H1 (cell line): ENCODE measurements at regions not wholly inside any gene's neighbourhood (a gene's known extent, or its start where the extent isn't known, plus 50 kb on each side); places are given as distances from the start of the nearest gene placed in this dataset.

ENCODE experiments used
- CTCF ChIA-PET: fragments of 300-600 bp; sonication (Branson Sonifier 250); formaldehyde crosslinking; loops from one replicate; lab custom pipeline; 2021; ENCODE audit not compliant: partially characterized antibody; lab: Charles Lee
- POLR2A ChIA-PET: fragments of 300-600 bp; sonication (Branson Sonifier 250); formaldehyde crosslinking; loops from one replicate; lab custom pipeline; 2021; ENCODE audit warnings: inconsistent platforms; ENCODE audit not compliant: partially characterized antibody; lab: Charles Lee
- DNase-seq, 2 experiments: peaks; one replicate each; pipeline versions ENCODE4 v3.0.0 to v3.0.0-alpha.2; 2010 to 2022; ENCODE audit warnings: low spot score in 2 of 2, low read depth in 1 of 2, mixed read lengths in 1 of 2
- FAIRE-seq: peaks from 2 replicates; lab custom pipeline; 2011; peaks lifted over from hg19 to GRCh38; lab: Jason Lieb, UNC
- H2AFZ ChIP-seq: 2 replicates; pipeline ENCODE4 v1.8.1; 2012; ENCODE audit warnings: low read length, inconsistent platforms
- H2AK5ac ChIP-seq: 2 replicates; pipeline ENCODE4 v1.6.1; 2013; ENCODE audit warnings: low read depth, low read length
- H2BK120ac ChIP-seq: replicated peaks from 2 replicates; pipeline ENCODE3; 2013; ENCODE audit warnings: low read depth, low read length, inconsistent platforms
- H2BK12ac ChIP-seq: 2 replicates; pipeline ENCODE4 v1.6.1; 2013; ENCODE audit warnings: low read depth, low read length
- H2BK15ac ChIP-seq: 2 replicates; pipeline ENCODE4 v1.6.1; 2013; ENCODE audit warnings: low read length
- H2BK20ac ChIP-seq: 2 replicates; pipeline ENCODE4 v1.6.1; 2013; ENCODE audit warnings: low read length
- H2BK5ac ChIP-seq: 2 replicates; pipeline ENCODE4 v1.6.1; 2013; ENCODE audit warnings: low read depth, low read length
- H3K14ac ChIP-seq: 2 replicates; pipeline ENCODE4 v1.6.1; 2013; ENCODE audit warnings: inconsistent platforms; ENCODE audit not compliant: insufficient read length
- H3K18ac ChIP-seq: 2 replicates; pipeline ENCODE4 v1.6.1; 2013; ENCODE audit warnings: low read length; ENCODE audit errors: extremely low read depth
- H3K23ac ChIP-seq: 2 replicates; pipeline ENCODE4 v1.6.1; 2013; ENCODE audit warnings: inconsistent platforms; ENCODE audit not compliant: insufficient read length
- H3K23me2 ChIP-seq: 2 replicates; pipeline ENCODE4 v1.6.1; 2013; ENCODE audit warnings: low read depth, low read length
- H3K27ac ChIP-seq: 2 replicates; pipeline ENCODE4 v1.6.1; 2011; ENCODE audit warnings: low read depth, low read length, inconsistent platforms
- H3K27me3 ChIP-seq, 4 experiments: replicated peaks in 1 of 4; 1 replicate in 1 of 4; 2 replicates in 3 of 4; pipeline versions ENCODE4 v1.6.1 to v1.8.1; 2011 to 2013; ENCODE audit warnings: low read length in 3 of 4, mild to moderate bottlenecking in 3 of 4, inconsistent platforms in 2 of 4, mixed read lengths in 2 of 4, moderate library complexity in 1 of 4; ENCODE audit not compliant: control insufficient read depth in 3 of 4, insufficient read depth in 3 of 4; ENCODE audit errors: extremely low read depth in 1 of 4
- H3K36me3 ChIP-seq, 4 experiments: 2 replicates each; pipeline versions ENCODE4 v1.6.1 to v1.8.1; 2011 to 2013; ENCODE audit warnings: mild to moderate bottlenecking in 4 of 4, low read length in 3 of 4, moderate library complexity in 2 of 4, control low read depth in 1 of 4, inconsistent platforms in 1 of 4; ENCODE audit not compliant: insufficient read depth in 4 of 4, control insufficient read depth in 2 of 4
- H3K4ac ChIP-seq: replicated peaks from 2 replicates; pipeline ENCODE3; 2013; ENCODE audit warnings: low read length, low read depth, mixed read lengths, inconsistent platforms; ENCODE audit not compliant: insufficient read length
- H3K4me1 ChIP-seq, 4 experiments: replicated peaks in 1 of 4; 1 replicate in 1 of 4; 2 replicates in 3 of 4; pipeline versions ENCODE4 v1.6.1 to v1.8.1; 2011 to 2013; ENCODE audit warnings: low read length in 3 of 4, inconsistent platforms in 2 of 4, mixed read lengths in 1 of 4; ENCODE audit not compliant: insufficient read depth in 4 of 4, control insufficient read depth in 3 of 4
- H3K4me2 ChIP-seq, 2 experiments: 2 replicates each; pipeline versions ENCODE4 v1.6.1 to v1.8.1; 2011 to 2013; ENCODE audit warnings: low read depth in 2 of 2, low read length in 2 of 2, control low read depth in 1 of 2, inconsistent platforms in 1 of 2, mild to moderate bottlenecking in 1 of 2; ENCODE audit not compliant: insufficient read depth in 1 of 2
- H3K4me3 ChIP-seq, 4 experiments: fragments of 200-600, 300-600 bp in 1 of 4; sonication (generic), shearing (Covaris generic), sonication (Bioruptor Twin) in 1 of 4; 2 replicates each; pipeline versions ENCODE4 v1.5.1 to v1.8.1; 2011 to 2016; ENCODE audit warnings: low read length in 4 of 4, low read depth in 3 of 4, control low read depth in 2 of 4, inconsistent platforms in 2 of 4, mild to moderate bottlenecking in 2 of 4, mixed read lengths in 1 of 4, moderate library complexity in 1 of 4; ENCODE audit not compliant: insufficient read depth in 2 of 4; ENCODE audit errors: extremely low read depth in 1 of 4
- H3K56ac ChIP-seq: replicated peaks from 2 replicates; pipeline ENCODE3; 2013; ENCODE audit warnings: low read depth, mild to moderate bottlenecking, mixed read lengths, low read length, inconsistent platforms; ENCODE audit not compliant: insufficient read length
- H3K79me1 ChIP-seq: 2 replicates; pipeline ENCODE4 v1.6.1; 2013; ENCODE audit warnings: low read depth, low read length, control low read depth
- H3K79me2 ChIP-seq, 2 experiments: 2 replicates each; pipeline versions ENCODE4 v1.6.1 to v1.8.1; 2012 to 2013; ENCODE audit warnings: low read length in 2 of 2, mild to moderate bottlenecking in 2 of 2, inconsistent platforms in 1 of 2; ENCODE audit not compliant: insufficient read depth in 2 of 2, control insufficient read depth in 1 of 2
- H3K9ac ChIP-seq, 4 experiments: replicated peaks in 1 of 4; 1 replicate in 1 of 4; 2 replicates in 3 of 4; pipeline versions ENCODE4 v1.6.1 to v1.8.1; 2011 to 2013; ENCODE audit warnings: low read depth in 3 of 4, low read length in 3 of 4, control low read depth in 2 of 4, mild to moderate bottlenecking in 2 of 4, moderate library complexity in 2 of 4, inconsistent platforms in 1 of 4; ENCODE audit errors: extremely low read depth in 1 of 4
- H3K9me3 ChIP-seq, 2 experiments: 2 replicates each; pipeline versions ENCODE4 v1.6.1 to v1.8.1; 2012 to 2013; ENCODE audit warnings: mild to moderate bottlenecking in 2 of 2, moderate library complexity in 2 of 2, control low read depth in 1 of 2, inconsistent platforms in 1 of 2, low read depth in 1 of 2, low read length in 1 of 2, mixed read lengths in 1 of 2; ENCODE audit not compliant: insufficient read depth in 2 of 2
- H4K20me1 ChIP-seq, 2 experiments: replicated peaks in 1 of 2; 2 replicates each; pipeline versions ENCODE3 to v1.8.1; 2011 to 2013; ENCODE audit warnings: inconsistent platforms in 2 of 2, low read length in 2 of 2, mild to moderate bottlenecking in 1 of 2; ENCODE audit not compliant: insufficient read depth in 2 of 2, control insufficient read depth in 1 of 2
- H4K5ac ChIP-seq: 2 replicates; pipeline ENCODE4 v1.6.1; 2013; ENCODE audit warnings: low read length, low read depth, mixed read lengths, inconsistent platforms; ENCODE audit not compliant: insufficient read length
- H4K8ac ChIP-seq: 2 replicates; pipeline ENCODE4 v1.8.0; 2013; ENCODE audit warnings: mild to moderate bottlenecking, moderate library complexity, low read length, inconsistent platforms; ENCODE audit not compliant: insufficient read depth; ENCODE audit errors: extremely low read depth
- H4K91ac ChIP-seq: replicated peaks from 2 replicates; pipeline ENCODE3; 2013; ENCODE audit warnings: low read length, mixed read lengths, inconsistent platforms; ENCODE audit not compliant: insufficient read length
- ASH2L ChIP-seq: fragments of 200-600, 300-600 bp; sonication (generic); IDR thresholded peaks from one replicate; pipeline ENCODE4 v1.7.1; 2017; ENCODE audit warnings: low read length
- EZH2 ChIP-seq: fragments of 200-600 bp; sonication (generic); IDR thresholded peaks from 2 replicates; pipeline ENCODE4 v1.7.1; 2012; ENCODE audit warnings: low read depth, mild to moderate bottlenecking, moderate library complexity, low read length, inconsistent platforms; ENCODE audit not compliant: severe bottlenecking
- FOSL1 ChIP-seq: IDR thresholded peaks from 2 replicates; pipeline ENCODE4 v1.6.1; 2011; ENCODE audit warnings: mild to moderate bottlenecking, low read depth, low read length, moderate library complexity; ENCODE audit not compliant: insufficient read depth
- NANOG ChIP-seq: IDR thresholded peaks from 2 replicates; pipeline ENCODE4 v1.6.1; 2011; ENCODE audit warnings: low read length, low read depth, mild to moderate bottlenecking, inconsistent platforms; ENCODE audit not compliant: insufficient read depth, poor library complexity, severe bottlenecking
- RNF2 ChIP-seq: fragments of 200-900, 300-1000 bp; sonication (generic); IDR thresholded peaks from 2 replicates; pipeline ENCODE4 v1.7.1; 2016; ENCODE audit warnings: borderline replicate concordance, low read depth, mild to moderate bottlenecking, antibody characterized with exemption, low read length; ENCODE audit not compliant: poor library complexity, severe bottlenecking; ENCODE audit errors: missing control alignments
- SIX5 ChIP-seq: IDR thresholded peaks from 2 replicates; pipeline ENCODE4 v1.6.1; 2011; ENCODE audit warnings: mild to moderate bottlenecking, low read depth, low read length
- USF2 ChIP-seq: IDR thresholded peaks from 2 replicates; pipeline ENCODE4 v1.6.1; 2011; ENCODE audit warnings: low read length, improper control_type of control experiment
- TF ChIP-seq, protein P1 (sequence below): IDR thresholded peaks from 2 replicates; pipeline ENCODE4 v1.6.1; 2012; ENCODE audit warnings: low read length, inconsistent platforms

GRCh38 chr4:45007508-45007907, 281.2 kb upstream of the GNPDA2 start (continued):
- TF ChIP-seq FOSL1: no peak

DNA sequence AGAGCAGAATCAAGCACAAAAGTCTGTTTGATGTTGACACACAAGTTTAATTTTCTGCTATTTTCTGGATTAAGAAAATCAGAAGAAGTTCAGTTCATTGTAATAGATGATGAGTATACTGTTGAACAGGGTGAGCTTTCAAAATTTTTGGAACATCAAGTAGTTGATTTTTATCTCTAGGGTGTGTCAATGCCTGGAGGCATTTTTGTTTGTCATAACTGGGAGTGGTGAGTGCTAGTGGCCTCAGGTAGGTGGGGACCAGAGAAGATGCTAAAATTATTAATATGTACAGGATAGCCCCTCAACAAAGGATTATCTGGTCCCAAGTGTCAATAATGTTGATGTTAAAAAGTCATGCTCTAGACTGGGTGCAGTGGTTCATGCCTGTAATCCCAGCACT, 279.7 kb upstream of the GNPDA2 start:
- no peak for DNase-seq
- Histone ChIP-seq H4K8ac (no peak overlapping the region), H3K23me2 (no peaks in the 10 kb centered on the region), H3K9me3 (no peaks in the 10 kb centered on the region), H3K27me3 (no peaks in the 10 kb centered on the region), H2BK15ac (no peak overlapping the region), H3K27ac (no peak overlapping the region), H2BK20ac (no peak overlapping the region), H3K18ac (no peak overlapping the region), H3K4me1 (peaks cover 0 to 2% (median 0%) of the 10 kb centered on the region in 4 experiments; a peak in 1 of 7 replicates), H2BK12ac (no peak overlapping the region), H3K4me3 (no peak overlapping the region), H3K9ac (no peak overlapping the region), H3K36me3 (no peaks in the 10 kb centered on the region), H2BK5ac (no peak overlapping the region), H2AFZ (no peak overlapping the region), H3K14ac (no peak overlapping the region), H3K23ac (no peak overlapping the region), H4K20me1 (no peaks in the 10 kb centered on the region), H2AK5ac (no peak overlapping the region), H3K4me2 (no peak overlapping the region), H4K5ac (no peak overlapping the region), H3K56ac (no peak overlapping the region), H2BK120ac (no peak overlapping the region), H4K91ac (no peak overlapping the region), H3K79me1 (no peaks in the 10 kb centered on the region), H3K79me2 (no peaks in the 10 kb centered on the region), H3K4ac (no peak overlapping the region)
- TF ChIP-seq ASH2L (no peak), NANOG (no peak), RNF2 (no peak), EZH2 (no peak), SIX5 (no peak), USF2 (no peak)
- TF ChIP-seq, protein P1, sequence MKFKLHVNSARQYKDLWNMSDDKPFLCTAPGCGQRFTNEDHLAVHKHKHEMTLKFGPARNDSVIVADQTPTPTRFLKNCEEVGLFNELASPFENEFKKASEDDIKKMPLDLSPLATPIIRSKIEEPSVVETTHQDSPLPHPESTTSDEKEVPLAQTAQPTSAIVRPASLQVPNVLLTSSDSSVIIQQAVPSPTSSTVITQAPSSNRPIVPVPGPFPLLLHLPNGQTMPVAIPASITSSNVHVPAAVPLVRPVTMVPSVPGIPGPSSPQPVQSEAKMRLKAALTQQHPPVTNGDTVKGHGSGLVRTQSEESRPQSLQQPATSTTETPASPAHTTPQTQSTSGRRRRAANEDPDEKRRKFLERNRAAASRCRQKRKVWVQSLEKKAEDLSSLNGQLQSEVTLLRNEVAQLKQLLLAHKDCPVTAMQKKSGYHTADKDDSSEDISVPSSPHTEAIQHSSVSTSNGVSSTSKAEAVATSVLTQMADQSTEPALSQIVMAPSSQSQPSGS: no peak
- ChIA-PET POLR2A (no interaction called here), CTCF (interaction anchor here (0.6 kb wide), 1 partner anchor 58 kb away, joined by 4 read pairs; no protein-coding TSS in a partner anchor)
- no peak for FAIRE-seq
